ENCODE measurements at regions not wholly inside any gene's neighbourhood (a gene's known extent, or its start where the extent isn't known, plus 50 kb on each side); places are given as distances from the start of the nearest gene placed in this dataset.
"Not testable (repeated sequence)": the region's sequence is repeated elsewhere in the genome, so short reads cannot be mapped to it uniquely, and the experiment has no call there.

DNA sequence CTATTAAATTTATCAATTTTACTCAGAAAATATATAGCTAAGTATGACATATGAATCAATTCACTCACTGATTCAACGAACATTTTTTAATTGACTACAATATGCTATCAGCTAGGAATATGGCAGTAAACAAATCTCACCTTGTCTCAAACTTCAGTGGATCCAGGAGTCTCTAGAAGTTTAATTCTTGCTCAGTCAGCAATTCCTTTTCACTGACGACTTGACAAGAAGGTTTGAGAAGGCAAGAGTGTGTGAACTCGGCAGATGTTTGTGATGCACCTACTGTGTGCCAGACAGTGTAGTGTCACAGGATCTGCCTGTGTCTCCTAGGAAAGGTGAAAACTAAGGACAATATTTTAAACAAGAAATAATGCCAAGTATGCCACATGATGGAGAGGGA is 4175.7 kb upstream of the OR11H1 start:
- not testable (repeated sequence) for DNase-seq (ENCODE audit: low read depth in 2 of 2)

DNA sequence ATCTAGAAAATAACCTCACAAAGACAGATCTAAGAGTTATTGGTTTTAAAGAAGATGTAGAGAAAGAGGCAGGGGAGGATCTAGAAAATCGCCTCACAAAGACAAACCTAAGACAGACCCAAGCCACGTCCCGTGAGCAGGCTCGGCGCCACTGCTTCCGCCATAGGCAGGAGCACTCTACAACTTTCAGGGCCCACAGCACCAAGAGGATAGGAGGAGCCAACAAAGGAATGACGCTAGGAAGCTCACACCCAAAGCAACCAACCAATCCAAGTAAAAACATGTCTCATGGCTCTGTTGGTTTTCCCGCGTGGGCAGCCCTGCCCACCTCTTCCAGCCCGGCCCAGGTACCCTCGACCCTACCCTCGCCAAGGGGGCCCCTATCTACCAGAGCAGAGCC is 4167.4 kb upstream of the OR11H1 start:
- no peak for DNase-seq (ENCODE audit: low read depth in 2 of 2)

DNA sequence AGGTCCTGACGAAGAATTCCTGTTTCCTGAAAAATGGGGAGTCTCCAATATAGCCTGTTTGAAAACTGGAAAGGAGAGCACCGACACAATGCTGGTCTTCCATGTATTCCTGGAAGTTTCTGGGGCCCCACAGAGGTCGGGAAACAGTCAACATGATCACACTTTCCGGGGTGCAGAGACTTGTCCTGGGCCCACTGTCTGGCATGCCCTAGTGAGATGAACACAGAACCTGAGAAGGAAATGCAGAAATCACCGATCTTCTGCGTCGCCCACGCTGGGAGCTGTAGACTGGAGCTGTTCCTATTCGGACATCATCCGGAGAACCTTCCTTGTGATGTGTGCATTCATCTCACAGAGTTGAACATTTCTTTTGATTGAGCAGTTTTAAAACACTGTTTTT is 4166.5 kb upstream of the OR11H1 start:
- not testable (repeated sequence) for DNase-seq (ENCODE audit: low read depth in 2 of 2)

GRCh38 chr22:11369612-11370307 is 4158.2 kb upstream of the OR11H1 start:
- not testable (repeated sequence) for DNase-seq (ENCODE audit: low read depth in 2 of 2)

DNA sequence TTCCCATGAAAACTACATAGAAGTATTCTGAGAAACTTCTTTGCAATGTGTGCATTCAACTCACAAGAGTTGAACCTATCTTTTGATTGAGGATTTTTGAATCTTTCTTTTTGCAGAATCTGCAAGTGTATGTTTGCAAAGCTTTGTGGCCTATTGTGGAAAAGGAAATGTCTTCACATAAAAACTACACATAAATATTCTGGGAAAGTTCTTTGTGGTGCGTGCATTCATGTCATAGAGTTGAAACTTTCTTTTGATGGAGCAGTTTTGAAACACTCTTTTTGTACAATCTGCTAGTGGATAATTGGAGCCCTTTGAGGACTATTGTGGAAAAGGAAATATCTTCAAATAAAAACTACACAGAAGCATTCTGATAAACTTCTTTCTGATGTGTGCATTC is 4157.7 kb upstream of the OR11H1 start:
- DNase-seq (ENCODE audit: low read depth in 2 of 2), result not testable (repeated sequence)

Measured in stimulated activated CD8-positive, alpha-beta memory T cell treated with anti-CD3 and anti-CD28 coated beads, Interleukin-2, amount 100 ng/mL, for 48 hours (primary cell).